ENCODE measurements at regions not wholly inside any gene's neighbourhood (a gene's known extent, or its start where the extent isn't known, plus 50 kb on each side); places are given as distances from the start of the nearest gene placed in this dataset.

GRCh38 chr2:47315475-47315874, 53.6 kb upstream of the EPCAM start:
- DNase-seq, result no peak

GRCh38 chr2:47313728-47314127, 55.4 kb upstream of the EPCAM start:
- no peak for DNase-seq

GRCh38 chr2:47313141-47313691, 55.9 kb upstream of the EPCAM start:
- DNase-seq, result no peak

- no peak for DNase-seq
Observed at GRCh38 chr2:47312491-47312850, 56.6 kb upstream of the EPCAM start.

GRCh38 chr2:47311764-47312490, 57.2 kb upstream of the EPCAM start:
- no peak for DNase-seq

- no peak for DNase-seq
Observed at GRCh38 chr2:47310801-47311560, 58.1 kb upstream of the EPCAM start.

GRCh38 chr2:47309952-47310800, 58.9 kb upstream of the EPCAM start:
- no peak for DNase-seq

GRCh38 chr2:47309472-47309951, 59.6 kb upstream of the EPCAM start:
- no peak for DNase-seq

- no peak for DNase-seq
Observed at GRCh38 chr2:47307066-47307465, 62.0 kb upstream of the EPCAM start.

- no peak for DNase-seq
Observed at GRCh38 chr2:47304654-47305053, 64.5 kb upstream of the EPCAM start.

- no peak for DNase-seq
Observed at GRCh38 chr2:47303341-47304148, 65.6 kb upstream of the EPCAM start.

GRCh38 chr2:47302308-47302707, 66.8 kb upstream of the EPCAM start:
- no peak for DNase-seq

GRCh38 chr2:47301731-47302130, 67.4 kb upstream of the EPCAM start:
- DNase-seq, result no peak

GRCh38 chr2:47301277-47301618, 67.9 kb upstream of the EPCAM start:
- DNase-seq, result no peak

- DNase-seq, result no peak
Observed at GRCh38 chr2:47300609-47301276, 68.4 kb upstream of the EPCAM start.

GRCh38 chr2:47300081-47300480, 69.0 kb upstream of the EPCAM start:
- no peak for DNase-seq

GRCh38 chr2:47299555-47299954, 69.6 kb upstream of the EPCAM start:
- no peak for DNase-seq

- DNase-seq, result no peak
Observed at GRCh38 chr2:47298771-47299170, 70.3 kb upstream of the EPCAM start.

- DNase-seq, result no peak
Observed at GRCh38 chr2:47297767-47298425, 71.2 kb upstream of the EPCAM start.

- no peak for DNase-seq
Observed at GRCh38 chr2:47295981-47296635, 73.0 kb upstream of the EPCAM start.
